H9 (cell line): ENCODE measurements at regions not wholly inside any gene's neighbourhood (a gene's known extent, or its start where the extent isn't known, plus 50 kb on each side); places are given as distances from the start of the nearest gene placed in this dataset.

Experiments used
- DNase-seq: peaks from one replicate; pipeline ENCODE4 v3.0.0-alpha.2; 2017
- H2AFZ ChIP-seq: one replicate; pipeline ENCODE4 v1.6.1; 2013; ENCODE audit warnings: mild to moderate bottlenecking, low read length, control low read depth, moderate library complexity
- H2AK5ac ChIP-seq: 2 replicates; pipeline ENCODE4 v1.6.1; 2013; ENCODE audit warnings: low read length, control low read depth, mixed read lengths; ENCODE audit not compliant: insufficient read length
- H2BK120ac ChIP-seq: one replicate; pipeline ENCODE4 v1.6.1; 2013; ENCODE audit warnings: low read depth, mild to moderate bottlenecking, low read length, control low read depth, inconsistent platforms; ENCODE audit not compliant: poor library complexity, severe bottlenecking
- H2BK12ac ChIP-seq: 2 replicates; pipeline ENCODE4 v1.6.1; 2013; ENCODE audit warnings: low read length, control low read depth, mixed read lengths, low read depth; ENCODE audit not compliant: insufficient read length
- H2BK15ac ChIP-seq: 2 replicates; pipeline ENCODE4 v1.6.1; 2013; ENCODE audit warnings: low read depth, low read length, control low read depth
- H2BK20ac ChIP-seq: one replicate; pipeline ENCODE4 v1.6.1; 2013; ENCODE audit warnings: low read depth, mild to moderate bottlenecking, low read length, control low read depth, inconsistent platforms; ENCODE audit not compliant: poor library complexity, severe bottlenecking
- H2BK5ac ChIP-seq: 2 replicates; pipeline ENCODE4 v1.6.1; 2013; ENCODE audit warnings: low read length, control low read depth, mixed read lengths; ENCODE audit not compliant: insufficient read length
- H3K14ac ChIP-seq: 2 replicates; pipeline ENCODE4 v1.6.1; 2013; ENCODE audit warnings: low read length, control low read depth; ENCODE audit not compliant: insufficient read depth
- H3K18ac ChIP-seq: 2 replicates; pipeline ENCODE4 v1.6.1; 2013; ENCODE audit warnings: low read depth, mild to moderate bottlenecking, mixed read lengths, low read length, control low read depth; ENCODE audit not compliant: insufficient read length
- H3K23ac ChIP-seq: 2 replicates; pipeline ENCODE4 v1.6.1; 2013; ENCODE audit warnings: low read length, control low read depth, mixed read lengths, low read depth; ENCODE audit not compliant: insufficient read length
- H3K23me2 ChIP-seq: 2 replicates; pipeline ENCODE4 v1.6.1; 2013; ENCODE audit warnings: low read depth, mild to moderate bottlenecking, mixed read lengths, low read length, control low read depth; ENCODE audit not compliant: insufficient read length, poor library complexity, severe bottlenecking
- H3K27ac ChIP-seq: 2 replicates; pipeline ENCODE4 v1.5.1; 2013; ENCODE audit warnings: low read length, control low read depth, mixed read lengths, low read depth; ENCODE audit not compliant: insufficient read length
- H3K27me3 ChIP-seq: 2 replicates; pipeline ENCODE4 v1.6.1; 2013; ENCODE audit warnings: low read length, control low read depth, inconsistent platforms; ENCODE audit not compliant: insufficient read depth
- H3K4ac ChIP-seq: 2 replicates; pipeline ENCODE4 v1.6.1; 2013; ENCODE audit warnings: low read depth, mild to moderate bottlenecking, control low read depth, inconsistent platforms, low read length, moderate library complexity
- H3K4me1 ChIP-seq: 2 replicates; pipeline ENCODE4 v1.6.1; 2013; ENCODE audit warnings: low read length, control low read depth, inconsistent platforms; ENCODE audit not compliant: insufficient read depth
- H3K4me2 ChIP-seq: 2 replicates; pipeline ENCODE4 v1.6.1; 2013; ENCODE audit warnings: low read length, control low read depth, mixed read lengths; ENCODE audit not compliant: insufficient read length, insufficient read depth
- H3K56ac ChIP-seq: 2 replicates; pipeline ENCODE4 v1.6.1; 2013; ENCODE audit warnings: low read depth, mild to moderate bottlenecking, mixed read lengths, low read length, control low read depth; ENCODE audit not compliant: insufficient read length
- H3K79me1 ChIP-seq: 2 replicates; pipeline ENCODE4 v1.6.1; 2013; ENCODE audit warnings: low read depth, mild to moderate bottlenecking, moderate library complexity, low read length, control low read depth, inconsistent platforms; ENCODE audit not compliant: insufficient read depth, poor library complexity, severe bottlenecking
- H3K79me2 ChIP-seq: 2 replicates; pipeline ENCODE4 v1.6.1; 2013; ENCODE audit warnings: low read length, control low read depth, inconsistent platforms; ENCODE audit not compliant: insufficient read depth
- H3K9ac ChIP-seq: 2 replicates; pipeline ENCODE4 v1.6.1; 2013; ENCODE audit warnings: low read length, control low read depth, mixed read lengths; ENCODE audit not compliant: insufficient read length; ENCODE audit errors: extremely low read depth
- H3K9me3 ChIP-seq: one replicate; pipeline ENCODE4 v1.6.1; 2013; ENCODE audit warnings: low read depth, low read length, inconsistent platforms; ENCODE audit not compliant: control insufficient read depth
- H3T11ph ChIP-seq: one replicate; pipeline ENCODE4 v1.6.1; 2013; ENCODE audit warnings: mild to moderate bottlenecking, low read length, control low read depth, inconsistent platforms
- H4K20me1 ChIP-seq: one replicate; pipeline ENCODE4 v1.6.1; 2013; ENCODE audit not compliant: control insufficient read depth, insufficient read length, insufficient read depth
- H4K5ac ChIP-seq: 2 replicates; pipeline ENCODE4 v1.6.1; 2013; ENCODE audit warnings: low read depth, mild to moderate bottlenecking, mixed read lengths, low read length, control low read depth; ENCODE audit not compliant: insufficient read length
- H4K8ac ChIP-seq: replicated peaks from 2 replicates; pipeline ENCODE4 v1.6.1; 2013; ENCODE audit warnings: low read length, control low read depth, mixed read lengths, low read depth; ENCODE audit not compliant: insufficient read length
- H4K91ac ChIP-seq: 2 replicates; pipeline ENCODE4 v1.6.1; 2013; ENCODE audit warnings: low read depth, mild to moderate bottlenecking, moderate library complexity, mixed read lengths, low read length, control low read depth; ENCODE audit not compliant: insufficient read length
- H3K27ac Mint-ChIP-seq, 3 experiments: 2 replicates in 2 of 3; 3 replicates in 1 of 3; pipeline ENCODE4 v1.8.0; 2020 to 2021; ENCODE audit warnings: mixed read lengths in 3 of 3, mild to moderate bottlenecking in 1 of 3, moderate library complexity in 1 of 3
- H3K27me3 Mint-ChIP-seq: 2 replicates; pipeline ENCODE4 v1.8.0; 2021; ENCODE audit warnings: low read depth, mild to moderate bottlenecking, moderate library complexity, mixed read lengths
- H3K36me3 Mint-ChIP-seq, 3 experiments: 2 replicates in 2 of 3; 3 replicates in 1 of 3; pipeline ENCODE4 v1.8.0; 2020 to 2021; ENCODE audit warnings: low read depth in 3 of 3, mixed read lengths in 3 of 3; ENCODE audit not compliant: insufficient read depth in 1 of 3
- H3K4me1 Mint-ChIP-seq, 2 experiments: 2 replicates each; pipeline ENCODE4 v1.8.0; 2020; ENCODE audit warnings: mixed read lengths in 2 of 2
- H3K4me3 Mint-ChIP-seq, 2 experiments: 2 replicates in 1 of 2; 3 replicates in 1 of 2; pipeline ENCODE4 v1.8.0; 2020 to 2021; ENCODE audit warnings: mild to moderate bottlenecking in 2 of 2, mixed read lengths in 2 of 2, moderate library complexity in 1 of 2
- H3K9me3 Mint-ChIP-seq, 2 experiments: 2 replicates in 1 of 2; 3 replicates in 1 of 2; pipeline ENCODE4 v1.8.0; 2020; ENCODE audit warnings: mild to moderate bottlenecking in 2 of 2, mixed read lengths in 2 of 2, moderate library complexity in 1 of 2
- CTCF ChIP-seq: fragments of 200-600 bp; sonication (generic); conservative IDR thresholded peaks from 3 replicates; pipeline ENCODE4 v1.8.0; 2021; ENCODE audit warnings: antibody characterized with exemption, mild to moderate bottlenecking
- WGBS: extraction: QIAGEN DNeasy Blood & Tissue Kit; methylation state at CpG from one replicate; pipeline ENCODE4 v1.1.7; 2013; ENCODE audit warnings: missing lambda C conversion rate, low lambda C conversion rate, mixed read lengths; ENCODE audit not compliant: insufficient read length; ENCODE audit errors: extremely low coverage; 5-methylcytosine and 5-hydroxymethylcytosine counted together

- no peak overlapping the region for H2BK20ac ChIP-seq
- H3K4ac ChIP-seq: no peak overlapping the region
- H2BK5ac ChIP-seq: no peak overlapping the region
- no peak overlapping the region for H3K27ac ChIP-seq
- H2BK120ac ChIP-seq: no peak overlapping the region
- H3K27ac Mint-ChIP-seq: no peak overlapping the region; a peak in 1 of 7 replicates
- peaks cover 3 to 22% of the 10 kb centered on the region in 2 experiments; a peak in 4 of 5 replicates for H3K9me3 Mint-ChIP-seq
- no peak overlapping the region; a peak in 1 of 5 replicates for H3K4me3 Mint-ChIP-seq
- no peaks in the 10 kb centered on the region for H3K79me2 ChIP-seq
- H3K27me3 ChIP-seq: peaks cover 2% of the 10 kb centered on the region; the same call in 1 of the 2 replicates
- no peak overlapping the region for H3K4me2 ChIP-seq
- no peak overlapping the region for H2AK5ac ChIP-seq
- H3K9ac ChIP-seq: no peak overlapping the region
- DNase-seq: peak; percentile 44
- H2BK12ac ChIP-seq: no peak overlapping the region
- WGBS: no CpG with 5 or more reads among the region's 16 CpGs
- no peak overlapping the region for H3K18ac ChIP-seq
- H3K23ac ChIP-seq: no peak overlapping the region
- H3K36me3 Mint-ChIP-seq: peaks cover 0 to 3% (median 0%) of the 10 kb centered on the region in 3 experiments; a peak in 1 of 7 replicates
- peaks cover 41% of the 10 kb centered on the region for H3K27me3 Mint-ChIP-seq
- H3K79me1 ChIP-seq: no peaks in the 10 kb centered on the region
- no peak overlapping the region for H4K91ac ChIP-seq
- H2BK15ac ChIP-seq: no peak overlapping the region
- H2AFZ ChIP-seq: no peak overlapping the region
- H3K4me1 ChIP-seq: no peaks in the 10 kb centered on the region; the same call in 1 of the 2 replicates
- H4K20me1 ChIP-seq: no peaks in the 10 kb centered on the region
- H3K14ac ChIP-seq: no peak overlapping the region; the same call in 1 of the 2 replicates
- H3T11ph ChIP-seq: no peak overlapping the region
- H3K9me3 ChIP-seq: peaks cover under 1% of the 10 kb centered on the region
- peaks cover 24 to 26% of the 10 kb centered on the region in 2 experiments for H3K4me1 Mint-ChIP-seq
- no peaks in the 10 kb centered on the region for H3K23me2 ChIP-seq
- no peak overlapping the region for H4K8ac ChIP-seq
- H4K5ac ChIP-seq: no peak overlapping the region
- TF ChIP-seq CTCF: no peak
- no peak overlapping the region for H3K56ac ChIP-seq
Measured at GRCh38 chr4:1459081-1459721, 53.0 kb upstream of the NKX1-1 start.
